Testis (tissue), 2 donors: ENCODE measurements at regions not wholly inside any gene's neighbourhood (a gene's known extent, or its start where the extent isn't known, plus 50 kb on each side); places are given as distances from the start of the nearest gene placed in this dataset.

ENCODE experiments used
- DNase-seq: peaks from one replicate; pipeline ENCODE4 v3.0.0-alpha.2; 2019
- H3K27ac ChIP-seq, 2 donors: fragments of 200-600 bp; sonication (generic); one replicate each; pipeline ENCODE4 v1.5.1; 2019
- H3K27me3 ChIP-seq: fragments of 200-600 bp; sonication (generic); one replicate; pipeline ENCODE4 v1.5.1; 2019
- H3K36me3 ChIP-seq: fragments of 200-600 bp; sonication (generic); one replicate; pipeline ENCODE4 v1.5.1; 2017; ENCODE audit warnings: low read depth; ENCODE audit errors: missing control alignments
- H3K4me1 ChIP-seq: fragments of 200-600 bp; sonication (generic); one replicate; pipeline ENCODE4 v1.5.1; 2019
- H3K4me3 ChIP-seq, 2 donors: fragments of 200-600 bp; sonication (generic); one replicate each; pipeline ENCODE4 v1.5.1; 2017 to 2019
- H3K9me3 ChIP-seq: fragments of 200-600 bp; sonication (generic); one replicate; pipeline ENCODE4 v1.5.1; 2017
- POLR2A ChIP-seq: fragments of 450-650 bp; IDR thresholded peaks from one replicate; pipeline ENCODE4 v1.6.1; 2017; ENCODE audit warnings: antibody characterized with exemption, mild to moderate bottlenecking, moderate library complexity
- WGBS, 2 donors: methylation state at CpG; one replicate each; pipeline ENCODE4 v1.1.5; 2018; 5-methylcytosine and 5-hydroxymethylcytosine counted together
- intact Hi-C: fragments of 100-400 bp; cut with DNase I; formaldehyde crosslinking; loops from one replicate; pipeline ENCODE4 v1.15.1; 2023; ENCODE audit warnings: low total_unique reads
- TF ChIP-seq, protein P1 (sequence below), 3 experiments: fragments of 450-650 bp in 2 of 3; fragments of 200-600 bp in 1 of 3; sonication (generic) in 1 of 3; IDR thresholded peaks; one replicate each; pipeline ENCODE4 v1.5.1; 2016 to 2019; ENCODE audit warnings: antibody characterized with exemption in 3 of 3, mild to moderate bottlenecking in 2 of 3, moderate library complexity in 1 of 3

DNA sequence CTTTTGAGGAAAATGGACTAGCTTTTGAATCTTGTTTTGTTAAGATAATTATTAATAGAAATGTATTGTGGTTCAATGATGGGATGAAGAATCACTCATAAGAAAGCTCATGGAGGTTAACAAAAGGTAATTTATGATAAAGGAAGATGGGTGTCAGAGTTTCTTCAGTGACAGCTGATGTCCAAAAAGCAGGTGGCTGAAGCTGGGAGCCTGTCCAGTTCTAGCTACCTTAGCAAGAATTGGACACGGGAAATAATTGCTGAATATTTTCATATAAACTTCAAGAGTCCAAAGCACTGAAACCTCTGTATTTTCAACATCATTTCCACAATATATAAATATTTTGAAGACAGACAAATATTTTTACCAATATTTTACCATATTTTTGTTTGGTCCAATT is 1505.8 kb upstream of the SLC39A10 start:
- WGBS, 2 donors: 89 to 91% methylated on average over 1 of the region's 1 CpG
- H3K27me3 ChIP-seq: no peaks in the 10 kb centered on the region
- H3K27ac ChIP-seq: no peak overlapping the region
- H3K9me3 ChIP-seq: no peaks in the 10 kb centered on the region
- TF ChIP-seq POLR2A: no peak
- TF ChIP-seq, protein P1, sequence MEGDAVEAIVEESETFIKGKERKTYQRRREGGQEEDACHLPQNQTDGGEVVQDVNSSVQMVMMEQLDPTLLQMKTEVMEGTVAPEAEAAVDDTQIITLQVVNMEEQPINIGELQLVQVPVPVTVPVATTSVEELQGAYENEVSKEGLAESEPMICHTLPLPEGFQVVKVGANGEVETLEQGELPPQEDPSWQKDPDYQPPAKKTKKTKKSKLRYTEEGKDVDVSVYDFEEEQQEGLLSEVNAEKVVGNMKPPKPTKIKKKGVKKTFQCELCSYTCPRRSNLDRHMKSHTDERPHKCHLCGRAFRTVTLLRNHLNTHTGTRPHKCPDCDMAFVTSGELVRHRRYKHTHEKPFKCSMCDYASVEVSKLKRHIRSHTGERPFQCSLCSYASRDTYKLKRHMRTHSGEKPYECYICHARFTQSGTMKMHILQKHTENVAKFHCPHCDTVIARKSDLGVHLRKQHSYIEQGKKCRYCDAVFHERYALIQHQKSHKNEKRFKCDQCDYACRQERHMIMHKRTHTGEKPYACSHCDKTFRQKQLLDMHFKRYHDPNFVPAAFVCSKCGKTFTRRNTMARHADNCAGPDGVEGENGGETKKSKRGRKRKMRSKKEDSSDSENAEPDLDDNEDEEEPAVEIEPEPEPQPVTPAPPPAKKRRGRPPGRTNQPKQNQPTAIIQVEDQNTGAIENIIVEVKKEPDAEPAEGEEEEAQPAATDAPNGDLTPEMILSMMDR (IDR thresholded peaks at IDR 0.05): no peak
- no peaks in the 10 kb centered on the region for H3K36me3 ChIP-seq
- DNase-seq: no peak
- H3K4me1 ChIP-seq: no peaks in the 10 kb centered on the region
- H3K4me3 ChIP-seq: no peak overlapping the region
- intact Hi-C loops: no loop called here

DNA sequence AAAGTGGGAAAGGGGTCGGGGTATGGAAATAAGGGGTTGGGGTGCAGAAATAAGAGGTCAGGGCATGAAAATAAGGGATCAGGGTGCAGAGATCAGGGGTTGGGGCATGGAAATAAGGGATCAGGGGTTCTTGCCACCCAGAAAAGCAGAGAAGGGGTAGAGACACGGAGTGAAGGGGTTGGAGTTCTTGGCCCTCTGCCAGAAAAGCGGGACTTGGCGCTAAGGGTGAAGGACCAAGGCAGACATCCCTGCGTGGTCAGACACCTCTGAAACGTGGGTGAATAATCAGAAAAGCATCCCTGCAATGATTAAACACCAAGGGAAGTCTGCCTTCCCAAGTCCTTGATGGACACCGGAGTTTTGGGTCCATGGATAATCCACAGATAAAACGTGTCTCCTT is 1521.6 kb upstream of the SLC39A10 start:
- WGBS, 2 donors: 84 to 85% methylated on average over 8 of the region's 8 CpGs
- no peak overlapping the region for H3K27ac ChIP-seq
- intact Hi-C loops: no loop called here

DNA sequence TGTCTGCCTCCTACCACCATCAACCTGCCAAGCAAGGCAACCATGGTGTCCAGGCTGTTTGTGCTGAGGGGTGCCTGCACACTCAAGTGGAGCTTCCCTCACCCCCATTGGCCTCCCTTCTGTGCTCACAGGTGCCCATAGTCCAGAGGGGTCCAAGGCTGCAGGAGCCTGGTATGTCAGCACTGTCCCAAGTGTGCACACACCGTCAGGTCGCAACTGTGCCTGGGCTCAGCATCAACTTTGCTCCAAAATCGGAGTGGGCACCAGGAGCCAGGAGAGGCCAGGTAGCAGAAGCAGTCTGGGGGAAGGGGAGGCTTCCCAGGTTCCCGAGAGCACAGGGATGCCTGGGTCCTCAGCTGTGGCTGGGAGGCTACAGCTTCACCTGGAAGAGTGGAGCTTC is 1528.2 kb upstream of the SLC39A10 start:
- H3K4me3 ChIP-seq: no peak overlapping the region
- DNase-seq: no peak
- H3K27ac ChIP-seq: no peak overlapping the region
- no peaks in the 10 kb centered on the region for H3K27me3 ChIP-seq
- no peaks in the 10 kb centered on the region for H3K4me1 ChIP-seq
- H3K36me3 ChIP-seq: no peaks in the 10 kb centered on the region
- intact Hi-C loops: no loop called here
- no peaks in the 10 kb centered on the region for H3K9me3 ChIP-seq
- TF ChIP-seq POLR2A: no peak
- TF ChIP-seq, protein P1 (IDR thresholded peaks at IDR 0.05): no peak
- 88 to 92% methylated on average over 3 to 4 of the region's 4 CpGs for WGBS, 2 donors

More for the DNA sequence above, 1521.6 kb upstream of the SLC39A10 start:
- Histone ChIP-seq H3K9me3 (no peaks in the 10 kb centered on the region), H3K36me3 (no peaks in the 10 kb centered on the region), H3K27me3 (no peaks in the 10 kb centered on the region), H3K4me3 (no peak overlapping the region), H3K4me1 (no peaks in the 10 kb centered on the region)
- TF ChIP-seq POLR2A: no peak
- TF ChIP-seq, protein P1 (IDR thresholded peaks at IDR 0.05): no peak
- DNase-seq: no peak

DNA sequence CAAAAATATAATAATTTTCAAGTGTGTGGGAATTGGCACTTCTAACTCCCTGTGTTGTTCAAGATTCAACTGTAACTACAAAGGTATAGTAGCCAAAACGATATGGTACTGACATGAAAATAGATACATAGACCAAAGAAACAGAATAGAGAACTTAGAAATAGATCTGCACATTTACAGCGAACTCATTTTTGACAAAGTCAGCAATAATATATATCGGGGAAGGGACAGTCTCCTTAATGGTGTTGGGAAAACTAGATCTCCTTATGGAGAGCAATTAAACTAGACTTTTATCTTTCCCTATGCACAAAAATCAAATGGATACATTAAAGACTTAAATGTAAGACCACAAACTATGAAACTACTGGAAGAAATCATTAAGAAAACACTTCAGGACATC is 1530.6 kb upstream of the SLC39A10 start:
- H3K27me3 ChIP-seq: no peaks in the 10 kb centered on the region
- no peaks in the 10 kb centered on the region for H3K36me3 ChIP-seq
- H3K9me3 ChIP-seq: no peaks in the 10 kb centered on the region
- H3K27ac ChIP-seq: no peak overlapping the region
- no peak overlapping the region for H3K4me3 ChIP-seq
- H3K4me1 ChIP-seq: no peaks in the 10 kb centered on the region
- DNase-seq: no peak
- no peak for TF ChIP-seq POLR2A
- TF ChIP-seq, protein P1 (IDR thresholded peaks at IDR 0.05): no peak
- intact Hi-C loops: no loop called here
- WGBS, 2 donors: 77 to 83% methylated on average over 3 of the region's 3 CpGs

DNA sequence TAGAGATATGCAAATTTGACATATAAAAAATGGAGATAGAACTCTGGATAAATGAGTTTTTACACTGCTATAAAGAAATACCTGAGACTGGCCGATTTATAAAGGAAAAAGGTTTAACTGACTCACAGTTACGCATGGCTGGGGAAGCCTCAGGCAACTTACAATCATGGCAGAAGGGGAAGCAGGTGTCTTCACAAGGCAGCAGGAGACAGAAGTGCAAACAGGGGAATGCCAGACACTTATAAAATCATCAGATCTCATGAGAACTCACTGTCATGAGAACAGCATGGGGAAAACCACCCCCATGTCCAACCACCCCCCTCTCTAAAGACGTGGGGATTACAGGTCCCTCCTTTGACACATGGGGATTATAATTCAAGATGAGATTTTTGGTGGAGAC is 1540.2 kb upstream of the SLC39A10 start:
- no peak for TF ChIP-seq POLR2A
- TF ChIP-seq, protein P1 (IDR thresholded peaks at IDR 0.05): no peak
- no peak overlapping the region for H3K4me3 ChIP-seq
- H3K27ac ChIP-seq: no peak overlapping the region
- H3K9me3 ChIP-seq: no peaks in the 10 kb centered on the region
- intact Hi-C loops: no loop called here
- DNase-seq: no peak
- no peaks in the 10 kb centered on the region for H3K27me3 ChIP-seq
- H3K4me1 ChIP-seq: no peaks in the 10 kb centered on the region
- H3K36me3 ChIP-seq: no peaks in the 10 kb centered on the region
- 80 to 82% methylated on average over 3 of the region's 3 CpGs for WGBS, 2 donors
